ENCODE measurements at regions not wholly inside any gene's neighbourhood (a gene's known extent, or its start where the extent isn't known, plus 50 kb on each side); places are given as distances from the start of the nearest gene placed in this dataset.

DNA sequence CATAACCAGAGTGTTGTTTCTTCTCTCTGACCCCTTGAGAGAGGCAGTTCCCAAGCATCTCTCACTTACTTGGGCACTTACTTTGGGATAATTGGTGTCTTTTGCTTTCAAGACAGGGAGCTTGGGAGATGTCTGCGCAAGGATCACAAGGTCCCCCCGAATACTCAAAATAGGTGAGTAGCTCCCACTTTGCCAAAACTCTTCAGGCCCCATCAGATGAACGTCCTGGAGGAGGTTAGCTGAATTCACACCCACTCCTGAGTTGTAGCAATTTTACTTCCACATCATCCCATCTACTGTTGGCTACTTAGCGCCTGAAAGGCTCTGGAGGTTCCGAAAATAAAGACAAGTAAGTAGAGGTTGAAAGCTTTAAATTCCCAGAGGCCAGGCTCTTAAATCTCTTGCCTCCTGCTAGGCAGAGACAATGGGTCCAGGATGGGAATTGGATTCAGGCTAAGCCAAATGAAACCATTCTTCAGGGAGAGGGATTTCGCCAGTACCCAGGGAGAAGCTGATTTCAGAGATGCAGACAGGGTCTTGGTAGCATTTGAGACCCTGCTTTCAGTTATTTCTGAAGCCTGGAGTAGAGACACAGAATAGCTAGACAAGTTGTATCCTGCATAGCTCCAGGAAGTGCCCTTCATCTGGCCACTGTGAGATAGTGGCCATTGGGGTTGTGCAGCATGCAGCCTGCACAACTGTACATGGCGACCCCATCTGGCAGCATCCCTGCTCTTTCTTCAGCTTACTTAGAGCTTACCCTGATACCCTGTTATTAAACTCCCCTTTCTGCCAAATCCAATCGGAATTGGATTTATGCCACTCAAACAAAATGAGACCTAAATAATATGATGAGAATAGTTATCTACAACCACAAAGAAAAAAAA, 60.1 kb downstream of the BOD1 start:
- no peak overlapping the region for H3K23ac ChIP-seq (ENCODE audit: low read depth, low read length)
- no peak overlapping the region for H3K4me2 ChIP-seq (ENCODE audit: low read depth, low read length)
- peak overlapping the region in 1 of 2 experiments; percentile 47; a peak in 1 of 4 replicates for H4K8ac ChIP-seq (ENCODE audit: low read depth in 2 of 2, low read length in 2 of 2)
- no peak overlapping the region for H3K9ac ChIP-seq (ENCODE audit: low read depth, low read length)
- peaks cover 2% of the 10 kb centered on the region; the same call in 1 of the 2 replicates for H3K27me3 ChIP-seq (ENCODE audit: control insufficient read depth, insufficient read depth, low read length)
- H4K5ac ChIP-seq (ENCODE audit: low read depth, low read length): peak overlapping the region; percentile 2; the same call in 1 of the 2 replicates
- no peak overlapping the region; the same call in 1 of the 2 replicates for H2AK5ac ChIP-seq (ENCODE audit: low read depth, low read length)
- no CpG with 5 or more reads among the region's 8 CpGs for WGBS, 2 experiments (ENCODE audit: extremely low coverage in 2 of 2, insufficient read length in 1 of 2)
- H3K4ac ChIP-seq (ENCODE audit: low read depth, low read length): peak overlapping the region; percentile 34; the same call in 1 of the 2 replicates
- H3K4me3 ChIP-seq (ENCODE audit: insufficient read depth, low read depth, low read length): no peak overlapping the region
- no peak overlapping the region for H2AK9ac ChIP-seq (replicated peaks; ENCODE audit: low read depth, low read length, poor library complexity)
- peak; percentile 19; the same call in 1 of the 2 replicates for ATAC-seq (ENCODE audit: low read depth)
- H3K27ac ChIP-seq (ENCODE audit: insufficient read depth, low read length): no peak overlapping the region
- in situ Hi-C loops (cut with MboI; ENCODE audit: low sequenced_read_pairs): no loop called here
- CTCF ChIA-PET: interaction anchor here (0.6 to 1.3 kb wide), 3 partner anchors 11 to 35 kb away, joined by 3 read pairs; no protein-coding TSS in a partner anchor
- H3K18ac ChIP-seq (ENCODE audit: low read depth, low read length): peak overlapping the region; percentile 31; the same call in 1 of the 2 replicates
- H2BK15ac ChIP-seq (ENCODE audit: low read depth, low read length): no peak overlapping the region
- intact Hi-C loops (cut with micrococcal nuclease): no loop called here
- H4K91ac ChIP-seq (ENCODE audit: insufficient read depth, low read depth, low read length): no peak overlapping the region
- no peak overlapping the region for H3K56ac ChIP-seq (ENCODE audit: extremely low read depth, insufficient read depth, low read length)
- H3K14ac ChIP-seq (replicated peaks; ENCODE audit: low read depth, low read length): no peak overlapping the region
- H2BK120ac ChIP-seq (ENCODE audit: low read depth, low read length): peak overlapping the region; percentile 42; the same call in 1 of the 2 replicates
- POLR2A ChIA-PET (ENCODE audit: unreplicated experiment): interaction anchor here (0.6 kb wide), 2 partner anchors 37 to 83 kb away, joined by 3 read pairs; no protein-coding TSS in a partner anchor
- no peaks in the 10 kb centered on the region; the same call in 1 of the 2 replicates for H3K9me1 ChIP-seq (ENCODE audit: insufficient read depth, low read length)
- dilution Hi-C loops (cut with HindIII; ENCODE audit: low sequenced_read_pairs, unreplicated experiment): no loop called here
- no TSS peak for BruUV-seq (replicated peaks)
- no peak overlapping the region for H2AFZ ChIP-seq (replicated peaks; ENCODE audit: low read length, poor library complexity)
- H3K4me1 ChIP-seq (ENCODE audit: control insufficient read depth, insufficient read depth, low read length): peaks cover 4% of the 10 kb centered on the region
- peak overlapping the region; percentile 1; the same call in 1 of the 2 replicates for H2BK20ac ChIP-seq (ENCODE audit: low read depth, low read length)
- H3K9me3 ChIP-seq (ENCODE audit: control insufficient read depth, insufficient read depth, low read length): peaks cover 9% of the 10 kb centered on the region
- H4K20me1 ChIP-seq (ENCODE audit: insufficient read depth, low read length): no peaks in the 10 kb centered on the region
- no peaks in the 10 kb centered on the region for H3K79me1 ChIP-seq (ENCODE audit: low read depth in 1 of 2, low read length in 2 of 2)
- H3K36me3 ChIP-seq (ENCODE audit: control insufficient read depth, insufficient read depth, low read length): no peaks in the 10 kb centered on the region
- H2BK5ac ChIP-seq (ENCODE audit: low read depth, low read length, poor library complexity, severe bottlenecking): no peak overlapping the region
- no peak for DNase-seq
- TF ChIP-seq CTCF (conservative IDR thresholded peaks at IDR 0.05; ENCODE audit: low read depth, low read length) (no peak), POLR2A (IDR thresholded peaks at IDR 0.05; ENCODE audit: low read depth, low read length) (no peak), NFE2L2 (IDR thresholded peaks at IDR 0.05; ENCODE audit: low read depth, low read length) (no peak), MAFK (IDR thresholded peaks at IDR 0.05; ENCODE audit: low read depth, low read length) (no peak), ELK1 (IDR thresholded peaks at IDR 0.05; ENCODE audit: borderline replicate concordance, low read depth, low read length) (no peak), BHLHE40 (IDR thresholded peaks at IDR 0.05; ENCODE audit: low read depth, low read length) (no peak), RAD21 (IDR thresholded peaks at IDR 0.05; ENCODE audit: low read length) (no peak), RFX5 (IDR thresholded peaks at IDR 0.05; ENCODE audit: low read depth, low read length) (no peak), MXI1 (IDR thresholded peaks at IDR 0.05; ENCODE audit: borderline replicate concordance, low read depth, low read length) (no peak), CHD1 (IDR thresholded peaks at IDR 0.05; ENCODE audit: low read depth, low read length) (no peak), FOS (IDR thresholded peaks at IDR 0.05; ENCODE audit: low read depth, low read length) (no peak), MAZ (IDR thresholded peaks at IDR 0.05; ENCODE audit: borderline replicate concordance, low read depth, low read length) (no peak), RCOR1 (IDR thresholded peaks at IDR 0.05; ENCODE audit: insufficient replicate concordance, low read length) (no peak)
- TF ChIP-seq, protein P1, sequence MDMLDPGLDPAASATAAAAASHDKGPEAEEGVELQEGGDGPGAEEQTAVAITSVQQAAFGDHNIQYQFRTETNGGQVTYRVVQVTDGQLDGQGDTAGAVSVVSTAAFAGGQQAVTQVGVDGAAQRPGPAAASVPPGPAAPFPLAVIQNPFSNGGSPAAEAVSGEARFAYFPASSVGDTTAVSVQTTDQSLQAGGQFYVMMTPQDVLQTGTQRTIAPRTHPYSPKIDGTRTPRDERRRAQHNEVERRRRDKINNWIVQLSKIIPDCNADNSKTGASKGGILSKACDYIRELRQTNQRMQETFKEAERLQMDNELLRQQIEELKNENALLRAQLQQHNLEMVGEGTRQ (IDR thresholded peaks at IDR 0.05; ENCODE audit: low read depth, low read length): no peak
